ENCODE measurements at regions not wholly inside any gene's neighbourhood (a gene's known extent, or its start where the extent isn't known, plus 50 kb on each side); places are given as distances from the start of the nearest gene placed in this dataset.

DNA sequence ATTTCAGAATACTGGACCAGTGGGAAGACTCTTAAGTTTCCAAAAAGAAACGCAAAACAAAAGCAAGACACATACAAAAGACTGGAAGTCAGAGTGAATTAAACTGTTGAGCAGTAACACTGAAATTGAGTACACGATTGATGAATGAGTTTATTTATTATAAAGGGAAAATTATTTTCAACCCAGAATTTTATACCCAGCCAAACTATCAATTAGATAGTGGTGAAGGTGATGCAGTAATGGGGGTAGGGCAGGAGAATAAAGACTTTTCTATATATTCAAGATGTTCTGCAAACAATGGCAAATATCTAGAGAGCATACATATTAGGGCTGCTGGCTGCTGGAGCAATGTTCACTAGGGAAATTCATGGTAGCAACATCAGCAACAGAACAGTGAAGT, 143.7 kb upstream of the NPVF start:
- TF ChIP-seq, protein P1, sequence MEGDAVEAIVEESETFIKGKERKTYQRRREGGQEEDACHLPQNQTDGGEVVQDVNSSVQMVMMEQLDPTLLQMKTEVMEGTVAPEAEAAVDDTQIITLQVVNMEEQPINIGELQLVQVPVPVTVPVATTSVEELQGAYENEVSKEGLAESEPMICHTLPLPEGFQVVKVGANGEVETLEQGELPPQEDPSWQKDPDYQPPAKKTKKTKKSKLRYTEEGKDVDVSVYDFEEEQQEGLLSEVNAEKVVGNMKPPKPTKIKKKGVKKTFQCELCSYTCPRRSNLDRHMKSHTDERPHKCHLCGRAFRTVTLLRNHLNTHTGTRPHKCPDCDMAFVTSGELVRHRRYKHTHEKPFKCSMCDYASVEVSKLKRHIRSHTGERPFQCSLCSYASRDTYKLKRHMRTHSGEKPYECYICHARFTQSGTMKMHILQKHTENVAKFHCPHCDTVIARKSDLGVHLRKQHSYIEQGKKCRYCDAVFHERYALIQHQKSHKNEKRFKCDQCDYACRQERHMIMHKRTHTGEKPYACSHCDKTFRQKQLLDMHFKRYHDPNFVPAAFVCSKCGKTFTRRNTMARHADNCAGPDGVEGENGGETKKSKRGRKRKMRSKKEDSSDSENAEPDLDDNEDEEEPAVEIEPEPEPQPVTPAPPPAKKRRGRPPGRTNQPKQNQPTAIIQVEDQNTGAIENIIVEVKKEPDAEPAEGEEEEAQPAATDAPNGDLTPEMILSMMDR (conservative IDR thresholded peaks at IDR 0.05; ENCODE audit: low read depth, low read length) = no peak
- no peak for DNase-seq (ENCODE audit: low read depth)
- no peak overlapping the region for H3K4me3 ChIP-seq (ENCODE audit: low read depth, low read length)

GRCh38 chr7:25375805-25376600, 147.7 kb upstream of the NPVF start:
- TF ChIP-seq, protein P1 (conservative IDR thresholded peaks at IDR 0.05; ENCODE audit: low read depth, low read length) = no peak
- no peak overlapping the region for H3K4me3 ChIP-seq (ENCODE audit: low read depth, low read length)
- DNase-seq (ENCODE audit: low read depth) = no peak

- H3K4me3 ChIP-seq (ENCODE audit: low read depth, low read length) = no peak overlapping the region
- no peak for DNase-seq (ENCODE audit: low read depth)
- TF ChIP-seq, protein P1 (conservative IDR thresholded peaks at IDR 0.05; ENCODE audit: low read depth, low read length) = no peak
These were observed 151.3 kb upstream of the NPVF start for GRCh38 chr7:25379351-25380300.

DNA sequence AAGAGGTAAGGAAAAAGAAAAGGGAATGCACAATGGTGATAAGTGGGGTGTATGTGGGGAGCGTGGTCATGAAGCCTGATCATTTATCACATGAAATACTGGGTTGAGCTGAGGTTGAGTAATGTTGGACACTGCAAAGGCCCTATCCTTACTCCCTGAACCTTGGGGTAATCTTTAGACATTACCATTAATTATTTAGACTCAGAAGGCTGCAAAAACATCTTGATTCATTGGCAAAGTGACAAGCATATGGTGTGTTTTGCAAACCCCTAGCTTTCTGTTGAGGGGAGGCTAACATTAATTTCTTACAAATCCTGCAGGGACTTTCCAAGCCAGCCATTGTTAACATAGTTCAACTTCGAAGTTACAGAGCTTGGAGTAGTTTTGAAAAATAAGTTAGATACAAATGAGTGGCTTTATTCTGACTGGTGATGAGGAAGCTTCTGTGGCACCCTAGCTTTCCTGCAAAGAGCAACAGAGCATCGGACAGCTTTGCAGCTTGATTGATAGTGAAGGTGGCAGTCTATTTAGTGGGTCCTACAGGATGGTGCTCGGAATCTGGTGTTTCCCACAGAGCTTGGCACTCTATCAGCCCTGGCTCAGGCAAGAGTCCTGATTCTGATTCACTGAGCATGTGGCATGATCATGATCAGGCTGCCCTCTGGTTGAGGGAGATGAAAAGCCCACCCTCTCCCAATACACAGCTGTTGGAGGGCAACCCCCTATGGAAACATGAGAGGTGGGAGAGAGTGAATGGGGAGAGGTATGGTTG, 153.7 kb upstream of the NPVF start:
- DNase-seq (ENCODE audit: low read depth) = no peak
- H3K4me3 ChIP-seq (ENCODE audit: low read depth, low read length) = no peak overlapping the region
- TF ChIP-seq, protein P1 (conservative IDR thresholded peaks at IDR 0.05; ENCODE audit: low read depth, low read length) = no peak

DNA sequence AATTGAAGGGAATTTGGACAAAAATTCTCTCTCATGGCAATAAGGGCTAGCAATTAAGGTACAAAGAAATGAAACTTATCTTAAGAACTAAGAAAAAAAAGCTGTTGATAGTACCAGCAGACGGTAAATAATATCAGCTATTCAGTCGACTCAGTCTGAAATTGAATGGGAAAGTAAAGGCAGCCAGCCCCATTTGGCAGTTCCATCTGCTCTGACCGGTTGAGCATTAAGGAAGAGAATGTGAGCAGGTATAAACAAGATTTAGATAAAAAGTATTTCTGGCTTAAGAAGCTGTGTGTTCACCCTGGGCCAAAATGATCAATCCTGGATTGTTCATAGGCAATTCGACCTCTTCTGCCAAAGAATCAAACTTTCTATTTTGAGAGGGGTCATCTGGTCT, 154.6 kb upstream of the NPVF start:
- no peak for DNase-seq (ENCODE audit: low read depth)
- TF ChIP-seq, protein P1 (conservative IDR thresholded peaks at IDR 0.05; ENCODE audit: low read depth, low read length) = no peak

DNA sequence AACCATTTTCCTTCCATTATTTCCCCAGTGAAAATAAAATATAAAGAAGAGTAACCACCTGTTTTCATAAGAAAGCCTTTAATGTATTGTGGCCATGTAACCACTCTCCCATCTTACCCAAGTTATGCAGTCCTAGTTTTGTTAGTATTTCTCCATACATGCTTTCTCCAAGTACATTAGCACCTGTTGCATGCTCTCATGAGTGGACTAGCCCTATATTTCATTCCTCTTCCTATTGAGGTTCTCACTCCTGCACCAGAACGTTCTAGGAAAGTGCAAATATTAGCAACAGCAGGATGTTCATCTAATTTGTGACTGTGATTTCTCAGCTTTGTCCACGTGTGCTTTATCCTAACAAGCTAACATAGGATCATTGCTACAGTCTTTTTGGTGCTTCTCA, 155.1 kb upstream of the NPVF start:
- TF ChIP-seq, protein P1 (conservative IDR thresholded peaks at IDR 0.05; ENCODE audit: low read depth, low read length) = no peak
- H3K4me3 ChIP-seq (ENCODE audit: low read depth, low read length) = no peak overlapping the region
- DNase-seq (ENCODE audit: low read depth) = no peak

More for the DNA sequence above, 154.6 kb upstream of the NPVF start:
- H3K4me3 ChIP-seq (ENCODE audit: low read depth, low read length) = no peak overlapping the region

All from choroid plexus epithelial cell (primary cell).